Cardiac septum (tissue), 1 donor: ENCODE measurements at regions not wholly inside any gene's neighbourhood (a gene's known extent, or its start where the extent isn't known, plus 50 kb on each side); places are given as distances from the start of the nearest gene placed in this dataset.

ENCODE experiments used
- DNase-seq: peaks from one replicate; pipeline ENCODE4 v3.0.0-alpha.2; 2020; ENCODE audit warnings: low spot score
- intact Hi-C: fragments of 100-400 bp; cut with DNase I; formaldehyde crosslinking; loops from one replicate; pipeline ENCODE4 v1.14.0; 2022
- donor health status: DM: no; HTN: no; CAD: no.

GRCh38 chr13:53878861-53879260, 850.2 kb downstream of the OLFM4 start:
- intact Hi-C loops = no loop called here
- no peak for DNase-seq

GRCh38 chr13:53885997-53886396, 857.4 kb downstream of the OLFM4 start:
- no peak for DNase-seq
- intact Hi-C loops = no loop called here

- intact Hi-C loops = no loop called here
Observed at GRCh38 chr13:53890696-53891095, 862.1 kb downstream of the OLFM4 start.

GRCh38 chr13:53901593-53901992, 873.0 kb downstream of the OLFM4 start:
- DNase-seq = no peak
- intact Hi-C loops = no loop called here

More at GRCh38 chr13:53890696-53891095, 862.1 kb downstream of the OLFM4 start:
- no peak for DNase-seq

- intact Hi-C loops = no loop called here
- DNase-seq = no peak
Observed at GRCh38 chr13:53907891-53908290, 879.3 kb downstream of the OLFM4 start.

GRCh38 chr13:53920916-53921315, 892.3 kb downstream of the OLFM4 start:
- intact Hi-C loops = no loop called here
- DNase-seq = no peak

GRCh38 chr13:53921473-53921872, 892.9 kb downstream of the OLFM4 start:
- intact Hi-C loops = no loop called here
- no peak for DNase-seq

- intact Hi-C loops = no loop called here
- DNase-seq = no peak
Observed at GRCh38 chr13:53941588-53942190, 913.1 kb downstream of the OLFM4 start.

- intact Hi-C loops = no loop called here
- DNase-seq = no peak
Observed at GRCh38 chr13:53946500-53946899, 917.9 kb downstream of the OLFM4 start.

GRCh38 chr13:53953183-53953582, 924.6 kb downstream of the OLFM4 start:
- intact Hi-C loops = no loop called here
- DNase-seq = no peak
